ENCODE measurements at regions not wholly inside any gene's neighbourhood (a gene's known extent, or its start where the extent isn't known, plus 50 kb on each side); places are given as distances from the start of the nearest gene placed in this dataset.
A peak's percentile ranks its signal among the peaks of the same experiment; 100 is the strongest.

GRCh38 chr11:122293296-122294023, 177.4 kb upstream of the BLID start:
- H3K4me1 ChIP-seq (ENCODE audit: control insufficient read depth, insufficient read depth, low read length), result no peaks in the 10 kb centered on the region
- H3K27me3 ChIP-seq (ENCODE audit: control insufficient read depth, insufficient read depth, low read length), result no peaks in the 10 kb centered on the region
- no TSS peak for BruUV-seq (replicated peaks)
- peak overlapping the region; percentile 31; the same call in 1 of the 2 replicates for H4K91ac ChIP-seq (ENCODE audit: insufficient read depth, low read depth, low read length)
- no peak overlapping the region for H3K23ac ChIP-seq (ENCODE audit: low read depth, low read length)
- no peak overlapping the region for H2BK5ac ChIP-seq (ENCODE audit: low read depth, low read length, poor library complexity, severe bottlenecking)
- no peak overlapping the region for H3K4me3 ChIP-seq (ENCODE audit: insufficient read depth, low read depth, low read length)
- no peak overlapping the region for H2AK5ac ChIP-seq (ENCODE audit: low read depth, low read length)
- H3K27ac ChIP-seq (ENCODE audit: insufficient read depth, low read length), result no peak overlapping the region
- dilution Hi-C loops (cut with HindIII; ENCODE audit: low sequenced_read_pairs, unreplicated experiment) (no loop called here), intact Hi-C loops (cut with micrococcal nuclease) (loop anchor here (1.0 to 2.0 kb wide), 2 partner anchors 79 to 212 kb away; no protein-coding TSS in a partner anchor), in situ Hi-C loops (cut with MboI; ENCODE audit: low sequenced_read_pairs) (no loop called here)
- no peak overlapping the region for H2BK15ac ChIP-seq (ENCODE audit: low read depth, low read length)
- H2BK20ac ChIP-seq (ENCODE audit: low read depth, low read length), result no peak overlapping the region
- no peak overlapping the region for H3K4ac ChIP-seq (ENCODE audit: low read depth, low read length)
- whole genome bisulfite sequencing, 2 experiments (ENCODE audit: extremely low coverage in 2 of 2, insufficient read length in 1 of 2), result no CpG with 5 or more reads among the region's 5 CpGs
- ChIA-PET POLR2A (ENCODE audit: unreplicated experiment) (no interaction called here), CTCF (interaction anchor here (0.6 to 0.8 kb wide), 2 partner anchors 213 to 214 kb away, joined by 3 to 4 read pairs; no protein-coding TSS in a partner anchor)
- H3K9me3 ChIP-seq (ENCODE audit: control insufficient read depth, insufficient read depth, low read length), result peaks cover 16% of the 10 kb centered on the region
- no peak overlapping the region for H4K8ac ChIP-seq (ENCODE audit: low read depth in 2 of 2, low read length in 2 of 2)
- TF ChIP-seq CEBPB (IDR thresholded peaks at IDR 0.05; ENCODE audit: low read depth, low read length), result no peak
- TF ChIP-seq MAFK (IDR thresholded peaks at IDR 0.05; ENCODE audit: low read depth, low read length), result no peak
- TF ChIP-seq SMC3 (IDR thresholded peaks at IDR 0.05; ENCODE audit: low read depth, low read length), result 0 out of 2 replicates have a peak, but pooled peaks have one; percentile 15
- no peak for TF ChIP-seq ELK1 (IDR thresholded peaks at IDR 0.05; ENCODE audit: borderline replicate concordance, low read depth, low read length)
- TF ChIP-seq, protein P1, sequence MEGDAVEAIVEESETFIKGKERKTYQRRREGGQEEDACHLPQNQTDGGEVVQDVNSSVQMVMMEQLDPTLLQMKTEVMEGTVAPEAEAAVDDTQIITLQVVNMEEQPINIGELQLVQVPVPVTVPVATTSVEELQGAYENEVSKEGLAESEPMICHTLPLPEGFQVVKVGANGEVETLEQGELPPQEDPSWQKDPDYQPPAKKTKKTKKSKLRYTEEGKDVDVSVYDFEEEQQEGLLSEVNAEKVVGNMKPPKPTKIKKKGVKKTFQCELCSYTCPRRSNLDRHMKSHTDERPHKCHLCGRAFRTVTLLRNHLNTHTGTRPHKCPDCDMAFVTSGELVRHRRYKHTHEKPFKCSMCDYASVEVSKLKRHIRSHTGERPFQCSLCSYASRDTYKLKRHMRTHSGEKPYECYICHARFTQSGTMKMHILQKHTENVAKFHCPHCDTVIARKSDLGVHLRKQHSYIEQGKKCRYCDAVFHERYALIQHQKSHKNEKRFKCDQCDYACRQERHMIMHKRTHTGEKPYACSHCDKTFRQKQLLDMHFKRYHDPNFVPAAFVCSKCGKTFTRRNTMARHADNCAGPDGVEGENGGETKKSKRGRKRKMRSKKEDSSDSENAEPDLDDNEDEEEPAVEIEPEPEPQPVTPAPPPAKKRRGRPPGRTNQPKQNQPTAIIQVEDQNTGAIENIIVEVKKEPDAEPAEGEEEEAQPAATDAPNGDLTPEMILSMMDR (conservative IDR thresholded peaks at IDR 0.05; ENCODE audit: low read depth, low read length), result peak; percentile 46
- TF ChIP-seq RAD21 (IDR thresholded peaks at IDR 0.05; ENCODE audit: low read length), result peak; percentile 42
- no peak for TF ChIP-seq CHD1 (IDR thresholded peaks at IDR 0.05; ENCODE audit: low read depth, low read length)
- no peak for TF ChIP-seq MAZ (IDR thresholded peaks at IDR 0.05; ENCODE audit: borderline replicate concordance, low read depth, low read length)
- TF ChIP-seq USF2 (IDR thresholded peaks at IDR 0.05; ENCODE audit: low read depth, low read length), result no peak
- 0 out of 4 replicates have a peak, but pooled peaks cover 0 to 3% of the 10 kb centered on the region in 2 experiments for H3K79me1 ChIP-seq (ENCODE audit: low read depth in 1 of 2, low read length in 2 of 2)
- ATAC-seq (ENCODE audit: low read depth) (peak; percentile 24; the same call in 1 of the 2 replicates), DNase-seq (peak; percentile 37)
- H2AFZ ChIP-seq (replicated peaks; ENCODE audit: low read length, poor library complexity), result no peak overlapping the region
- no peak overlapping the region for H4K5ac ChIP-seq (ENCODE audit: low read depth, low read length)
- H3K9ac ChIP-seq (ENCODE audit: low read depth, low read length), result no peak overlapping the region
- no peak overlapping the region for H2AK9ac ChIP-seq (replicated peaks; ENCODE audit: low read depth, low read length, poor library complexity)
- H3K56ac ChIP-seq (ENCODE audit: extremely low read depth, insufficient read depth, low read length), result no peak overlapping the region
- peak overlapping the region; percentile 6; the same call in 1 of the 2 replicates for H3K18ac ChIP-seq (ENCODE audit: low read depth, low read length)
- no peak overlapping the region for H3K4me2 ChIP-seq (ENCODE audit: low read depth, low read length)
- H2BK120ac ChIP-seq (ENCODE audit: low read depth, low read length), result 0 out of 2 replicates have a peak overlapping the region, but pooled peaks have one; percentile 14
- no peaks in the 10 kb centered on the region for H4K20me1 ChIP-seq (ENCODE audit: insufficient read depth, low read length)
- H3K36me3 ChIP-seq (ENCODE audit: control insufficient read depth, insufficient read depth, low read length), result peaks cover 34% of the 10 kb centered on the region
- H3K14ac ChIP-seq (replicated peaks; ENCODE audit: low read depth, low read length), result no peak overlapping the region
- no peaks in the 10 kb centered on the region for H3K9me1 ChIP-seq (ENCODE audit: insufficient read depth, low read length)
